ENCODE measurements at regions not wholly inside any gene's neighbourhood (a gene's known extent, or its start where the extent isn't known, plus 50 kb on each side); places are given as distances from the start of the nearest gene placed in this dataset.

- no peak overlapping the region for H3K9ac ChIP-seq (ENCODE audit: control insufficient read depth, extremely low read depth, insufficient read depth, low read length)
- H3K27ac ChIP-seq (ENCODE audit: control insufficient read depth, insufficient read depth, low read length) = no peak overlapping the region
- no peak overlapping the region for H3K4me2 ChIP-seq (ENCODE audit: control insufficient read depth, extremely low read depth, insufficient read depth, low read depth, low read length)
- H4K20me1 ChIP-seq (ENCODE audit: control insufficient read depth, extremely low read depth, insufficient read depth, low read length) = no peaks in the 10 kb centered on the region
- no peaks in the 10 kb centered on the region for H3K27me3 ChIP-seq (ENCODE audit: control insufficient read depth, extremely low read depth, insufficient read depth, low read length)
- H3K4me3 ChIP-seq (ENCODE audit: control insufficient read depth in 2 of 3, extremely low read depth in 1 of 3, insufficient read depth in 2 of 3, low read depth in 1 of 3, low read length in 3 of 3) = no peak overlapping the region
- FAIRE-seq (no peak), DNase-seq (ENCODE audit: low read depth, low spot score) (no peak)
- no peaks in the 10 kb centered on the region for H3K36me3 ChIP-seq (ENCODE audit: control insufficient read depth in 2 of 2, extremely low read depth in 1 of 2, insufficient read depth in 2 of 2, low read length in 2 of 2)
- H3K9me1 ChIP-seq (ENCODE audit: control insufficient read depth, extremely low read depth, insufficient read depth, low read length) = no peaks in the 10 kb centered on the region
- dilution Hi-C loops (cut with MboI; ENCODE audit: extremely low pct_ligation_motif_present, low sequenced_read_pairs) = no loop called here
- no peaks in the 10 kb centered on the region for H3K9me3 ChIP-seq (ENCODE audit: control insufficient read depth, low read depth, low read length)
- H2AFZ ChIP-seq (ENCODE audit: control insufficient read depth, low read length) = no peak overlapping the region
- TF ChIP-seq CTCF (optimal IDR thresholded peaks at IDR 0.05 in 1 of 3, IDR thresholded peaks at IDR 0.05 in 1 of 3, conservative IDR thresholded peaks at IDR 0.05 in 1 of 3; ENCODE audit: extremely low read depth in 1 of 3, insufficient read depth in 2 of 3, low read length in 3 of 3) (no peak), EZH2 (IDR thresholded peaks at IDR 0.05; ENCODE audit: low read length) (no peak)
- no peaks in the 10 kb centered on the region for H3K79me2 ChIP-seq (ENCODE audit: control insufficient read depth, insufficient read depth, low read length)
- no peaks in the 10 kb centered on the region for H3K4me1 ChIP-seq (ENCODE audit: control insufficient read depth, extremely low read depth, insufficient read depth, low read length)
Observed at GRCh38 chr5:81895307-81895706, 76.5 kb upstream of the ATG10 start.

- FAIRE-seq (no peak), DNase-seq (ENCODE audit: low read depth, low spot score) (no peak)
- Histone ChIP-seq H3K4me2 (ENCODE audit: control insufficient read depth, extremely low read depth, insufficient read depth, low read depth, low read length) (no peak overlapping the region), H3K4me3 (ENCODE audit: control insufficient read depth in 2 of 3, extremely low read depth in 1 of 3, insufficient read depth in 2 of 3, low read depth in 1 of 3, low read length in 3 of 3) (no peak overlapping the region), H3K4me1 (ENCODE audit: control insufficient read depth, extremely low read depth, insufficient read depth, low read length) (no peaks in the 10 kb centered on the region), H3K9me1 (ENCODE audit: control insufficient read depth, extremely low read depth, insufficient read depth, low read length) (no peaks in the 10 kb centered on the region), H3K79me2 (ENCODE audit: control insufficient read depth, insufficient read depth, low read length) (no peaks in the 10 kb centered on the region), H2AFZ (ENCODE audit: control insufficient read depth, low read length) (no peak overlapping the region), H3K9ac (ENCODE audit: control insufficient read depth, extremely low read depth, insufficient read depth, low read length) (no peak overlapping the region), H3K36me3 (ENCODE audit: control insufficient read depth in 2 of 2, extremely low read depth in 1 of 2, insufficient read depth in 2 of 2, low read length in 2 of 2) (no peaks in the 10 kb centered on the region), H3K27ac (ENCODE audit: control insufficient read depth, insufficient read depth, low read length) (no peak overlapping the region), H3K27me3 (ENCODE audit: control insufficient read depth, extremely low read depth, insufficient read depth, low read length) (no peaks in the 10 kb centered on the region), H4K20me1 (ENCODE audit: control insufficient read depth, extremely low read depth, insufficient read depth, low read length) (no peaks in the 10 kb centered on the region), H3K9me3 (ENCODE audit: control insufficient read depth, low read depth, low read length) (no peaks in the 10 kb centered on the region)
- TF ChIP-seq CTCF (optimal IDR thresholded peaks at IDR 0.05 in 1 of 3, IDR thresholded peaks at IDR 0.05 in 1 of 3, conservative IDR thresholded peaks at IDR 0.05 in 1 of 3; ENCODE audit: extremely low read depth in 1 of 3, insufficient read depth in 2 of 3, low read length in 3 of 3) (no peak), EZH2 (IDR thresholded peaks at IDR 0.05; ENCODE audit: low read length) (no peak)
- dilution Hi-C loops (cut with MboI; ENCODE audit: extremely low pct_ligation_motif_present, low sequenced_read_pairs) = no loop called here
Observed at GRCh38 chr5:81893961-81894360, 77.9 kb upstream of the ATG10 start.
